PC-9 (cell line): ENCODE measurements at regions not wholly inside any gene's neighbourhood (a gene's known extent, or its start where the extent isn't known, plus 50 kb on each side); places are given as distances from the start of the nearest gene placed in this dataset.
A peak's percentile ranks its signal among the peaks of the same experiment; 100 is the strongest.

Source experiments
- BruUV-seq: library from RNA; stranded (reverse); fragments of 400-500 nt; replicated peaks from 2 replicates; lab custom pipeline; 2021; lab: Mats Ljungman, UMichigan
- CTCF ChIA-PET: fragments of 300-600 bp; sonication (Branson Sonifier 250); formaldehyde crosslinking; loops from one replicate; lab custom pipeline; 2022; ENCODE audit warnings: antibody characterized with exemption; lab: Charles Lee
- POLR2A ChIA-PET: fragments of 300-600 bp; sonication (Branson Sonifier 250); formaldehyde crosslinking; loops from one replicate; lab custom pipeline; 2022; ENCODE audit warnings: antibody characterized with exemption; ENCODE audit not compliant: unreplicated experiment; lab: Charles Lee
- DNase-seq, 2 experiments: peaks; one replicate each; pipeline versions ENCODE4 v3.0.0 to v3.0.0-alpha.2; 2015 to 2022; ENCODE audit warnings: mixed read lengths in 1 of 2
- H2AFZ ChIP-seq: fragments of 200-600 bp; sonication (generic); 2 replicates; pipeline ENCODE4 v1.8.1; 2017; ENCODE audit warnings: antibody characterized with exemption
- H3F3A ChIP-seq: fragments of 200-600 bp; sonication (generic); 2 replicates; pipeline ENCODE4 v1.8.1; 2017; ENCODE audit warnings: antibody characterized with exemption, mild to moderate bottlenecking, low read depth; ENCODE audit not compliant: insufficient read depth
- H3K27ac ChIP-seq: fragments of 200-600 bp; sonication (generic); 2 replicates; pipeline ENCODE4 v1.6.1; 2016; ENCODE audit warnings: mixed run types
- H3K27me3 ChIP-seq: fragments of 200-600 bp; sonication (generic); 2 replicates; pipeline ENCODE4 v1.6.1; 2016; ENCODE audit warnings: low read depth, mixed run types; ENCODE audit not compliant: insufficient read depth
- H3K36me3 ChIP-seq: fragments of 200-600 bp; sonication (generic); 2 replicates; pipeline ENCODE4 v1.6.1; 2016; ENCODE audit warnings: low read depth, mixed run types
- H3K4me1 ChIP-seq: fragments of 200-600 bp; sonication (generic); replicated peaks from 2 replicates; pipeline ENCODE4 v1.6.1; 2016; ENCODE audit warnings: mixed run types; ENCODE audit not compliant: insufficient read depth
- H3K4me2 ChIP-seq: fragments of 200-600 bp; sonication (generic); 2 replicates; pipeline ENCODE4 v1.6.1; 2017; ENCODE audit warnings: mixed run types
- H3K4me3 ChIP-seq: fragments of 200-600 bp; sonication (generic); 2 replicates; pipeline ENCODE4 v1.6.1; 2016; ENCODE audit warnings: mixed run types
- H3K79me2 ChIP-seq: fragments of 200-600 bp; sonication (generic); 2 replicates; pipeline ENCODE4 v1.6.1; 2017; ENCODE audit warnings: low read depth, mixed run types
- H3K9me2 ChIP-seq: fragments of 200-600 bp; sonication (generic); 2 replicates; pipeline ENCODE4 v1.8.1; 2017; ENCODE audit warnings: mild to moderate bottlenecking; ENCODE audit not compliant: insufficient read depth
- H3K9me3 ChIP-seq: fragments of 200-600 bp; sonication (generic); 2 replicates; pipeline ENCODE4 v1.8.1; 2016; ENCODE audit warnings: low read depth; ENCODE audit not compliant: insufficient read depth
- H4K20me1 ChIP-seq: fragments of 200-600 bp; sonication (generic); 2 replicates; pipeline ENCODE4 v1.8.1; 2017; ENCODE audit not compliant: insufficient read depth
- CTCF ChIP-seq: fragments of 200-600 bp; sonication (generic); conservative IDR thresholded peaks from 2 replicates; pipeline ENCODE4 v1.6.1; 2017; ENCODE audit warnings: mixed run types, antibody characterized with exemption, mild to moderate bottlenecking, moderate library complexity
- EZH2 ChIP-seq: fragments of 200-600 bp; sonication (generic); IDR thresholded peaks from 2 replicates; pipeline ENCODE4 v1.8.0; 2017; ENCODE audit warnings: antibody characterized with exemption, low read depth
- intact Hi-C: fragments of 100-400 bp; cut with micrococcal nuclease; formaldehyde crosslinking; loops from one replicate; pipeline ENCODE4 v1.10.0; 2022; ENCODE audit not compliant: unreplicated experiment

GRCh38 chr1:79362470-79362869 lies 355.9 kb upstream of the ADGRL4 start:
- Histone ChIP-seq H3K4me1 (no peaks in the 10 kb centered on the region), H3K4me2 (no peak overlapping the region), H2AFZ (no peak overlapping the region), H3K4me3 (no peak overlapping the region), H3K79me2 (no peaks in the 10 kb centered on the region), H3K9me3 (no peaks in the 10 kb centered on the region), H3F3A (no peaks in the 10 kb centered on the region), H3K36me3 (no peaks in the 10 kb centered on the region), H4K20me1 (no peaks in the 10 kb centered on the region), H3K27ac (no peak overlapping the region), H3K27me3 (no peaks in the 10 kb centered on the region), H3K9me2 (no peaks in the 10 kb centered on the region; the same call in 1 of the 2 replicates)
- TF ChIP-seq CTCF (0 out of 2 replicates have a peak, but pooled peaks have one; percentile 19), EZH2 (no peak)
- no peak for DNase-seq
- intact Hi-C loops, result no loop called here
- ChIA-PET CTCF (no interaction called here), POLR2A (no interaction called here)
- no TSS peak for BruUV-seq

- no peaks in the 10 kb centered on the region for H4K20me1 ChIP-seq
- no peaks in the 10 kb centered on the region for H3K9me3 ChIP-seq
- H3K4me2 ChIP-seq, result no peak overlapping the region
- no peaks in the 10 kb centered on the region for H3K36me3 ChIP-seq
- POLR2A ChIA-PET, result no interaction called here
- H3K79me2 ChIP-seq, result no peaks in the 10 kb centered on the region
- BruUV-seq, result no TSS peak
- TF ChIP-seq EZH2, result no peak
- TF ChIP-seq CTCF, result no peak
- intact Hi-C loops, result loop anchor here (10.0 kb wide), 1 partner anchor 520 kb away; no protein-coding TSS in a partner anchor
- no peak overlapping the region for H2AFZ ChIP-seq
- no peaks in the 10 kb centered on the region for H3K4me1 ChIP-seq
- H3K27me3 ChIP-seq, result no peaks in the 10 kb centered on the region
- no peaks in the 10 kb centered on the region for H3F3A ChIP-seq
- H3K9me2 ChIP-seq, result no peaks in the 10 kb centered on the region; the same call in 1 of the 2 replicates
- no peak overlapping the region for H3K27ac ChIP-seq
- CTCF ChIA-PET, result no interaction called here
- no peak for DNase-seq
- no peak overlapping the region for H3K4me3 ChIP-seq
Measured at GRCh38 chr1:79355090-79355489, 348.6 kb upstream of the ADGRL4 start.

GRCh38 chr1:79353224-79353623 lies 346.7 kb upstream of the ADGRL4 start:
- Histone ChIP-seq H4K20me1 (no peaks in the 10 kb centered on the region), H3K4me3 (no peak overlapping the region), H3F3A (no peaks in the 10 kb centered on the region), H3K27me3 (no peaks in the 10 kb centered on the region), H3K79me2 (no peaks in the 10 kb centered on the region), H3K36me3 (no peaks in the 10 kb centered on the region), H3K4me2 (no peak overlapping the region), H3K4me1 (no peaks in the 10 kb centered on the region), H2AFZ (no peak overlapping the region), H3K9me2 (no peaks in the 10 kb centered on the region; the same call in 1 of the 2 replicates), H3K27ac (no peak overlapping the region), H3K9me3 (no peaks in the 10 kb centered on the region)
- ChIA-PET POLR2A (no interaction called here), CTCF (no interaction called here)
- no TSS peak for BruUV-seq
- intact Hi-C loops, result loop anchor here (2.0 to 10.0 kb wide), 2 partner anchors 92 to 518 kb away; no protein-coding TSS in a partner anchor
- TF ChIP-seq CTCF (peak; percentile 75), EZH2 (no peak)
- DNase-seq, result peak in 1 of 2 experiments; percentile 3
